H9 (cell line): ENCODE measurements at regions not wholly inside any gene's neighbourhood (a gene's known extent, or its start where the extent isn't known, plus 50 kb on each side); places are given as distances from the start of the nearest gene placed in this dataset.

Experiments used
- DNase-seq: peaks from one replicate; pipeline ENCODE4 v3.0.0-alpha.2; 2017
- H2AFZ ChIP-seq: one replicate; pipeline ENCODE4 v1.6.1; 2013; ENCODE audit warnings: mild to moderate bottlenecking, low read length, control low read depth, moderate library complexity
- H2AK5ac ChIP-seq: 2 replicates; pipeline ENCODE4 v1.6.1; 2013; ENCODE audit warnings: low read length, control low read depth, mixed read lengths; ENCODE audit not compliant: insufficient read length
- H2BK120ac ChIP-seq: one replicate; pipeline ENCODE4 v1.6.1; 2013; ENCODE audit warnings: low read depth, mild to moderate bottlenecking, low read length, control low read depth, inconsistent platforms; ENCODE audit not compliant: poor library complexity, severe bottlenecking
- H2BK12ac ChIP-seq: 2 replicates; pipeline ENCODE4 v1.6.1; 2013; ENCODE audit warnings: low read length, control low read depth, mixed read lengths, low read depth; ENCODE audit not compliant: insufficient read length
- H2BK15ac ChIP-seq: 2 replicates; pipeline ENCODE4 v1.6.1; 2013; ENCODE audit warnings: low read depth, low read length, control low read depth
- H2BK20ac ChIP-seq: one replicate; pipeline ENCODE4 v1.6.1; 2013; ENCODE audit warnings: low read depth, mild to moderate bottlenecking, low read length, control low read depth, inconsistent platforms; ENCODE audit not compliant: poor library complexity, severe bottlenecking
- H2BK5ac ChIP-seq: 2 replicates; pipeline ENCODE4 v1.6.1; 2013; ENCODE audit warnings: low read length, control low read depth, mixed read lengths; ENCODE audit not compliant: insufficient read length
- H3K14ac ChIP-seq: 2 replicates; pipeline ENCODE4 v1.6.1; 2013; ENCODE audit warnings: low read length, control low read depth; ENCODE audit not compliant: insufficient read depth
- H3K18ac ChIP-seq: 2 replicates; pipeline ENCODE4 v1.6.1; 2013; ENCODE audit warnings: low read depth, mild to moderate bottlenecking, mixed read lengths, low read length, control low read depth; ENCODE audit not compliant: insufficient read length
- H3K23ac ChIP-seq: 2 replicates; pipeline ENCODE4 v1.6.1; 2013; ENCODE audit warnings: low read length, control low read depth, mixed read lengths, low read depth; ENCODE audit not compliant: insufficient read length
- H3K23me2 ChIP-seq: 2 replicates; pipeline ENCODE4 v1.6.1; 2013; ENCODE audit warnings: low read depth, mild to moderate bottlenecking, mixed read lengths, low read length, control low read depth; ENCODE audit not compliant: insufficient read length, poor library complexity, severe bottlenecking
- H3K27ac ChIP-seq: 2 replicates; pipeline ENCODE4 v1.5.1; 2013; ENCODE audit warnings: low read length, control low read depth, mixed read lengths, low read depth; ENCODE audit not compliant: insufficient read length
- H3K27me3 ChIP-seq: 2 replicates; pipeline ENCODE4 v1.6.1; 2013; ENCODE audit warnings: low read length, control low read depth, inconsistent platforms; ENCODE audit not compliant: insufficient read depth
- H3K4ac ChIP-seq: 2 replicates; pipeline ENCODE4 v1.6.1; 2013; ENCODE audit warnings: low read depth, mild to moderate bottlenecking, control low read depth, inconsistent platforms, low read length, moderate library complexity
- H3K4me1 ChIP-seq: 2 replicates; pipeline ENCODE4 v1.6.1; 2013; ENCODE audit warnings: low read length, control low read depth, inconsistent platforms; ENCODE audit not compliant: insufficient read depth
- H3K4me2 ChIP-seq: 2 replicates; pipeline ENCODE4 v1.6.1; 2013; ENCODE audit warnings: low read length, control low read depth, mixed read lengths; ENCODE audit not compliant: insufficient read length, insufficient read depth
- H3K56ac ChIP-seq: 2 replicates; pipeline ENCODE4 v1.6.1; 2013; ENCODE audit warnings: low read depth, mild to moderate bottlenecking, mixed read lengths, low read length, control low read depth; ENCODE audit not compliant: insufficient read length
- H3K79me1 ChIP-seq: 2 replicates; pipeline ENCODE4 v1.6.1; 2013; ENCODE audit warnings: low read depth, mild to moderate bottlenecking, moderate library complexity, low read length, control low read depth, inconsistent platforms; ENCODE audit not compliant: insufficient read depth, poor library complexity, severe bottlenecking
- H3K79me2 ChIP-seq: 2 replicates; pipeline ENCODE4 v1.6.1; 2013; ENCODE audit warnings: low read length, control low read depth, inconsistent platforms; ENCODE audit not compliant: insufficient read depth
- H3K9ac ChIP-seq: 2 replicates; pipeline ENCODE4 v1.6.1; 2013; ENCODE audit warnings: low read length, control low read depth, mixed read lengths; ENCODE audit not compliant: insufficient read length; ENCODE audit errors: extremely low read depth
- H3K9me3 ChIP-seq: one replicate; pipeline ENCODE4 v1.6.1; 2013; ENCODE audit warnings: low read depth, low read length, inconsistent platforms; ENCODE audit not compliant: control insufficient read depth
- H3T11ph ChIP-seq: one replicate; pipeline ENCODE4 v1.6.1; 2013; ENCODE audit warnings: mild to moderate bottlenecking, low read length, control low read depth, inconsistent platforms
- H4K20me1 ChIP-seq: one replicate; pipeline ENCODE4 v1.6.1; 2013; ENCODE audit not compliant: control insufficient read depth, insufficient read length, insufficient read depth
- H4K5ac ChIP-seq: 2 replicates; pipeline ENCODE4 v1.6.1; 2013; ENCODE audit warnings: low read depth, mild to moderate bottlenecking, mixed read lengths, low read length, control low read depth; ENCODE audit not compliant: insufficient read length
- H4K8ac ChIP-seq: replicated peaks from 2 replicates; pipeline ENCODE4 v1.6.1; 2013; ENCODE audit warnings: low read length, control low read depth, mixed read lengths, low read depth; ENCODE audit not compliant: insufficient read length
- H4K91ac ChIP-seq: 2 replicates; pipeline ENCODE4 v1.6.1; 2013; ENCODE audit warnings: low read depth, mild to moderate bottlenecking, moderate library complexity, mixed read lengths, low read length, control low read depth; ENCODE audit not compliant: insufficient read length
- H3K27ac Mint-ChIP-seq, 3 experiments: 2 replicates in 2 of 3; 3 replicates in 1 of 3; pipeline ENCODE4 v1.8.0; 2020 to 2021; ENCODE audit warnings: mixed read lengths in 3 of 3, mild to moderate bottlenecking in 1 of 3, moderate library complexity in 1 of 3
- H3K27me3 Mint-ChIP-seq: 2 replicates; pipeline ENCODE4 v1.8.0; 2021; ENCODE audit warnings: low read depth, mild to moderate bottlenecking, moderate library complexity, mixed read lengths
- H3K36me3 Mint-ChIP-seq, 3 experiments: 2 replicates in 2 of 3; 3 replicates in 1 of 3; pipeline ENCODE4 v1.8.0; 2020 to 2021; ENCODE audit warnings: low read depth in 3 of 3, mixed read lengths in 3 of 3; ENCODE audit not compliant: insufficient read depth in 1 of 3
- H3K4me1 Mint-ChIP-seq, 2 experiments: 2 replicates each; pipeline ENCODE4 v1.8.0; 2020; ENCODE audit warnings: mixed read lengths in 2 of 2
- H3K4me3 Mint-ChIP-seq, 2 experiments: 2 replicates in 1 of 2; 3 replicates in 1 of 2; pipeline ENCODE4 v1.8.0; 2020 to 2021; ENCODE audit warnings: mild to moderate bottlenecking in 2 of 2, mixed read lengths in 2 of 2, moderate library complexity in 1 of 2
- H3K9me3 Mint-ChIP-seq, 2 experiments: 2 replicates in 1 of 2; 3 replicates in 1 of 2; pipeline ENCODE4 v1.8.0; 2020; ENCODE audit warnings: mild to moderate bottlenecking in 2 of 2, mixed read lengths in 2 of 2, moderate library complexity in 1 of 2
- CTCF ChIP-seq: fragments of 200-600 bp; sonication (generic); conservative IDR thresholded peaks from 3 replicates; pipeline ENCODE4 v1.8.0; 2021; ENCODE audit warnings: antibody characterized with exemption, mild to moderate bottlenecking
- WGBS: extraction: QIAGEN DNeasy Blood & Tissue Kit; methylation state at CpG from one replicate; pipeline ENCODE4 v1.1.7; 2013; ENCODE audit warnings: missing lambda C conversion rate, low lambda C conversion rate, mixed read lengths; ENCODE audit not compliant: insufficient read length; ENCODE audit errors: extremely low coverage; 5-methylcytosine and 5-hydroxymethylcytosine counted together

GRCh38 chr6:77290798-77291197 lies 172.5 kb downstream of the HTR1B start:
- Histone ChIP-seq H4K20me1 (no peaks in the 10 kb centered on the region), H3K23me2 (no peaks in the 10 kb centered on the region), H2BK15ac (no peak overlapping the region), H3K27me3 (no peaks in the 10 kb centered on the region), H2AK5ac (no peak overlapping the region), H4K5ac (no peak overlapping the region), H3K14ac (no peak overlapping the region), H2AFZ (no peak overlapping the region), H3K4ac (no peak overlapping the region), H3K4me2 (no peak overlapping the region), H2BK5ac (no peak overlapping the region), H3K79me1 (no peaks in the 10 kb centered on the region), H3K56ac (no peak overlapping the region), H3K27ac (no peak overlapping the region), H3K23ac (no peak overlapping the region), H2BK20ac (no peak overlapping the region), H3K18ac (no peak overlapping the region), H3T11ph (no peak overlapping the region), H4K91ac (no peak overlapping the region), H3K79me2 (no peaks in the 10 kb centered on the region), H4K8ac (no peak overlapping the region), H3K4me1 (no peaks in the 10 kb centered on the region), H2BK12ac (no peak overlapping the region), H2BK120ac (no peak overlapping the region), H3K9ac (no peak overlapping the region), H3K9me3 (no peaks in the 10 kb centered on the region)
- H3K4me3 Mint-ChIP-seq = no peak overlapping the region
- H3K4me1 Mint-ChIP-seq = no peaks in the 10 kb centered on the region; a peak in 1 of 4 replicates
- H3K36me3 Mint-ChIP-seq = no peaks in the 10 kb centered on the region
- H3K27me3 Mint-ChIP-seq = no peaks in the 10 kb centered on the region
- no peak for DNase-seq
- no peak overlapping the region for H3K27ac Mint-ChIP-seq
- no CpG with 5 or more reads among the region's 1 CpG for WGBS
- no peaks in the 10 kb centered on the region for H3K9me3 Mint-ChIP-seq
- TF ChIP-seq CTCF = no peak
